Liver (tissue), 3 donors: ENCODE measurements at regions not wholly inside any gene's neighbourhood (a gene's known extent, or its start where the extent isn't known, plus 50 kb on each side); places are given as distances from the start of the nearest gene placed in this dataset.

ENCODE experiments used
- CTCF ChIP-seq: fragments of 150-350 bp; IDR thresholded peaks from 2 replicates; pipeline ENCODE4 v1.5.1; 2017; ENCODE audit warnings: improper control_type of control experiment, low read depth, low read length; ENCODE audit not compliant: missing input control
- EGR1 ChIP-seq, 2 donors: IDR thresholded peaks; 2 replicates each; pipeline ENCODE4 v1.6.1; 2016 to 2018; ENCODE audit warnings: antibody characterized with exemption in 2 of 2, low read depth in 2 of 2
- FOXA1 ChIP-seq: IDR thresholded peaks from 2 replicates; pipeline ENCODE4 v1.6.1; 2016; ENCODE audit warnings: antibody characterized with exemption
- FOXA2 ChIP-seq: IDR thresholded peaks from 2 replicates; pipeline ENCODE4 v1.6.1; 2016; ENCODE audit warnings: antibody characterized with exemption
- GABPA ChIP-seq, 2 donors: IDR thresholded peaks in 1 of 2; conservative IDR thresholded peaks in 1 of 2; 2 replicates each; pipeline ENCODE4 v1.6.1; 2016; ENCODE audit warnings: antibody characterized with exemption in 2 of 2, mild to moderate bottlenecking in 1 of 2, moderate library complexity in 1 of 2
- JUND ChIP-seq, 2 donors: IDR thresholded peaks; 2 replicates each; pipeline ENCODE4 v1.6.1; 2016; ENCODE audit warnings: antibody characterized with exemption in 2 of 2
- NR2F2 ChIP-seq: IDR thresholded peaks from 2 replicates; pipeline ENCODE4 v1.6.1; 2016; ENCODE audit warnings: antibody characterized with exemption
- RAD21 ChIP-seq, 2 donors: IDR thresholded peaks; 2 replicates each; pipeline ENCODE4 v1.6.1; 2016; ENCODE audit warnings: antibody characterized with exemption in 2 of 2, mild to moderate bottlenecking in 2 of 2
- REST ChIP-seq: IDR thresholded peaks from 2 replicates; pipeline ENCODE4 v1.6.1; 2016; ENCODE audit warnings: antibody characterized with exemption, mild to moderate bottlenecking
- RXRA ChIP-seq, 2 donors: IDR thresholded peaks; 2 replicates each; pipeline ENCODE4 v1.6.1; 2017 to 2018; ENCODE audit warnings: antibody characterized with exemption in 2 of 2, mild to moderate bottlenecking in 1 of 2
- SP1 ChIP-seq: IDR thresholded peaks from 2 replicates; pipeline ENCODE4 v1.6.1; 2018; ENCODE audit warnings: antibody characterized with exemption, mild to moderate bottlenecking
- YY1 ChIP-seq: IDR thresholded peaks from 2 replicates; pipeline ENCODE4 v1.6.1; 2016; ENCODE audit warnings: antibody characterized with exemption, mild to moderate bottlenecking
- TF ChIP-seq, protein P1 (sequence below): IDR thresholded peaks from 2 replicates; pipeline ENCODE4 v1.6.1; 2016; ENCODE audit warnings: antibody characterized with exemption
- TF ChIP-seq, protein P2 (sequence below): IDR thresholded peaks from 2 replicates; pipeline ENCODE4 v1.6.1; 2016; ENCODE audit warnings: antibody characterized with exemption
- donor health status: healthy.
- donor health status: healthy.

DNA sequence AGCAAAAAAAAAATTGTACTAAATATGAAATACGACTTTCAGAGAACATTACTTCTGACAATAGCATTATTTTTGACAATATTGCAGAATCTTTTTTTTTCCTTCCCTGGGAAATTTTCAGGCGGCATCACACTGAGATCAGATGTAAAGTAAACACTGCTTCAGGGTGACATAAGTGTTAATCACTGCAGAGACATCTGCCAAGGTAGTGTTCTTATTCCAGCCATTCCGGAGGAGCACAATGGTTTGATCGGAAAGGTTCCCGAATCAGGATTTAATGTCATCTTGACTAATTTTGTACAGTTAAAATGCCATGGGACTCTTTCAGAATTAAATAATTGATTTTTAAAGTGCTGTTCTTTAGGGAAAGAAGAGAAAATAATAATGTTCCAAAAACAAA is 56.7 kb upstream of the ZNF236 start:
- TF ChIP-seq CTCF (no peak), RAD21 (IDR thresholded peaks at IDR 0.05) (no peak), GABPA (IDR thresholded peaks at IDR 0.05 in 1 of 2, conservative IDR thresholded peaks at IDR 0.05 in 1 of 2) (no peak), YY1 (no peak), EGR1 (IDR thresholded peaks at IDR 0.05; ENCODE audit: low read depth in 2 of 2) (no peak), FOXA1 (no peak), FOXA2 (no peak), RXRA (IDR thresholded peaks at IDR 0.05) (no peak), NR2F2 (no peak), JUND (IDR thresholded peaks at IDR 0.05) (no peak), REST (no peak), SP1 (no peak)
- TF ChIP-seq, protein P1, sequence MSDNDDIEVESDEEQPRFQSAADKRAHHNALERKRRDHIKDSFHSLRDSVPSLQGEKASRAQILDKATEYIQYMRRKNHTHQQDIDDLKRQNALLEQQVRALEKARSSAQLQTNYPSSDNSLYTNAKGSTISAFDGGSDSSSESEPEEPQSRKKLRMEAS: no peak
- TF ChIP-seq, protein P2, sequence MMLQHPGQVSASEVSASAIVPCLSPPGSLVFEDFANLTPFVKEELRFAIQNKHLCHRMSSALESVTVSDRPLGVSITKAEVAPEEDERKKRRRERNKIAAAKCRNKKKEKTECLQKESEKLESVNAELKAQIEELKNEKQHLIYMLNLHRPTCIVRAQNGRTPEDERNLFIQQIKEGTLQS: no peak
